HCT116 (cell line): ENCODE measurements at regions not wholly inside any gene's neighbourhood (a gene's known extent, or its start where the extent isn't known, plus 50 kb on each side); places are given as distances from the start of the nearest gene placed in this dataset.

Experiments used
- ATAC-seq: fragments of 200-7000 bp; cut with Tn5 transposase; 2 replicates; pipeline ENCODE4 v1.9.1; 2020; ENCODE audit warnings: mild to moderate bottlenecking, moderate library complexity
- BruUV-seq: library from RNA; stranded (reverse); fragments of 400-500 nt; replicated peaks from 2 replicates; lab custom pipeline; 2021; lab: Mats Ljungman, UMichigan
- CTCF ChIA-PET: fragments of 300-600 bp; sonication (Branson Sonifier 250); formaldehyde crosslinking; loops from one replicate; lab custom pipeline; 2021; ENCODE audit warnings: antibody characterized with exemption; lab: Charles Lee
- POLR2A ChIA-PET: fragments of 300-600, 350-600 bp; sonication (Branson Sonifier 250); formaldehyde crosslinking; loops from one replicate; lab custom pipeline; 2021; ENCODE audit warnings: antibody characterized with exemption; lab: Charles Lee
- RAD21 ChIA-PET, 2 experiments: fragments of 300-600 bp; sonication (Branson Sonifier 250); formaldehyde crosslinking; loops; one replicate each; lab custom pipeline; 2023; ENCODE audit warnings: low total read pairs in 2 of 2; ENCODE audit not compliant: uncharacterized antibody in 2 of 2, unreplicated experiment in 2 of 2, low non-redundant PET in 1 of 2; lab: Charles Lee
- DNase-seq: peaks from one replicate; pipeline ENCODE4 v3.0.0-alpha.2; 2010; ENCODE audit warnings: low read depth, low spot score
- H2AFZ ChIP-seq: fragments of 200-600 bp; shearing (Covaris generic), sonication (generic); 2 replicates; pipeline ENCODE4 v1.6.1; 2017; ENCODE audit warnings: low read depth, mixed run types, mixed read lengths, antibody characterized with exemption, low read length; ENCODE audit not compliant: poor library complexity, severe bottlenecking
- H3K27ac ChIP-seq: 2 replicates; pipeline ENCODE4 v1.5.1; 2012; ENCODE audit warnings: low read depth, low read length
- H3K27me3 ChIP-seq: fragments of 200-600 bp; sonication (generic); 2 replicates; pipeline ENCODE4 v1.6.1; 2016; ENCODE audit warnings: mixed run types, low read length, mixed read lengths; ENCODE audit not compliant: insufficient read depth
- H3K36me3 ChIP-seq, 2 experiments: fragments of 200-500 bp in 1 of 2; fragments of 200-600 bp in 1 of 2; sonication (Bioruptor generic) in 1 of 2; sonication (generic) in 1 of 2; 2 replicates each; pipeline versions ENCODE4 v1.5.1 to v1.6.1; 2014 to 2016; ENCODE audit warnings: low read length in 2 of 2, inconsistent platforms in 1 of 2, mixed read lengths in 1 of 2, mixed run types in 1 of 2; ENCODE audit not compliant: insufficient read depth in 2 of 2, control insufficient read depth in 1 of 2
- H3K4me1 ChIP-seq, 2 experiments: fragments of 200-600 bp in 1 of 2; sonication (generic) in 1 of 2; 2 replicates each; pipeline versions ENCODE4 v1.5.1 to v1.6.1; 2012 to 2017; ENCODE audit warnings: low read length in 2 of 2, inconsistent platforms in 1 of 2, mild to moderate bottlenecking in 1 of 2, mixed read lengths in 1 of 2, mixed run types in 1 of 2, moderate library complexity in 1 of 2; ENCODE audit not compliant: insufficient read depth in 2 of 2, control insufficient read depth in 1 of 2
- H3K4me2 ChIP-seq: fragments of 200-600 bp; sonication (generic); 2 replicates; pipeline ENCODE4 v1.6.1; 2017; ENCODE audit warnings: mixed run types, low read length, mixed read lengths
- H3K4me3 ChIP-seq, 2 experiments: fragments of 200-600 bp in 1 of 2; sonication (generic) in 1 of 2; replicated peaks in 1 of 2; 2 replicates each; pipeline ENCODE4 v1.5.1; 2011 to 2016; ENCODE audit warnings: low read length in 2 of 2, control low read depth in 1 of 2, low read depth in 1 of 2, mild to moderate bottlenecking in 1 of 2, mixed read lengths in 1 of 2, mixed run types in 1 of 2
- H3K79me2 ChIP-seq: fragments of 200-600 bp; sonication (generic); 2 replicates; pipeline ENCODE4 v1.6.1; 2017; ENCODE audit warnings: mild to moderate bottlenecking, mixed run types, low read length, moderate library complexity, mixed read lengths; ENCODE audit not compliant: insufficient read depth
- H3K9ac ChIP-seq: fragments of 200-600 bp; sonication (generic); 2 replicates; pipeline ENCODE4 v1.6.1; 2016; ENCODE audit warnings: low read length, mixed read lengths
- H3K9me2 ChIP-seq: fragments of 200-600 bp; sonication (generic), shearing (Covaris generic); 2 replicates; pipeline ENCODE4 v1.6.1; 2017; ENCODE audit warnings: mixed run types, mild to moderate bottlenecking, moderate library complexity; ENCODE audit not compliant: insufficient read depth
- H3K9me3 ChIP-seq, 2 experiments: fragments of 200-500 bp in 1 of 2; fragments of 200-600 bp in 1 of 2; sonication (Bioruptor generic) in 1 of 2; sonication (generic) in 1 of 2; 2 replicates each; pipeline ENCODE4 v1.6.1; 2014 to 2017; ENCODE audit warnings: low read length in 2 of 2, mixed read lengths in 2 of 2, inconsistent platforms in 1 of 2, low read depth in 1 of 2, mild to moderate bottlenecking in 1 of 2, mixed run types in 1 of 2, moderate library complexity in 1 of 2; ENCODE audit not compliant: control insufficient read depth in 1 of 2, insufficient read depth in 1 of 2
- H4K20me1 ChIP-seq: fragments of 200-600 bp; sonication (generic), shearing (Covaris generic); 2 replicates; pipeline ENCODE4 v1.6.1; 2017; ENCODE audit warnings: mixed run types, mild to moderate bottlenecking, moderate library complexity; ENCODE audit not compliant: insufficient read depth
- CBX3 ChIP-seq: IDR thresholded peaks from 2 replicates; pipeline ENCODE4 v1.6.1; 2012; ENCODE audit warnings: low read depth
- CEBPB ChIP-seq: IDR thresholded peaks from 2 replicates; pipeline ENCODE4 v1.6.1; 2012; ENCODE audit warnings: low read depth
- EGR1 ChIP-seq: IDR thresholded peaks from 2 replicates; pipeline ENCODE4 v1.6.1; 2012; ENCODE audit warnings: low read depth
- POLR2AphosphoS5 ChIP-seq: IDR thresholded peaks from 2 replicates; pipeline ENCODE4 v1.6.1; 2011; ENCODE audit warnings: mild to moderate bottlenecking, low read depth, low read length, moderate library complexity
- REST ChIP-seq: IDR thresholded peaks from 2 replicates; pipeline ENCODE4 v1.6.1; 2012; ENCODE audit warnings: low read depth
- YY1 ChIP-seq: IDR thresholded peaks from 2 replicates; pipeline ENCODE4 v1.6.1; 2011; ENCODE audit warnings: low read length, low read depth, moderate library complexity, mild to moderate bottlenecking; ENCODE audit not compliant: insufficient replicate concordance; ENCODE audit errors: extremely low read depth
- ZNF274 ChIP-seq: fragments of 200-500 bp; sonication (Bioruptor generic); IDR thresholded peaks from 2 replicates; pipeline ENCODE4 v1.6.1; 2014; ENCODE audit warnings: mild to moderate bottlenecking, low read depth, low read length, inconsistent platforms
- intact Hi-C: fragments of 100-400 bp; cut with micrococcal nuclease; formaldehyde crosslinking; loops from 2 replicates; pipeline ENCODE4 v1.10.0; 2022

DNA sequence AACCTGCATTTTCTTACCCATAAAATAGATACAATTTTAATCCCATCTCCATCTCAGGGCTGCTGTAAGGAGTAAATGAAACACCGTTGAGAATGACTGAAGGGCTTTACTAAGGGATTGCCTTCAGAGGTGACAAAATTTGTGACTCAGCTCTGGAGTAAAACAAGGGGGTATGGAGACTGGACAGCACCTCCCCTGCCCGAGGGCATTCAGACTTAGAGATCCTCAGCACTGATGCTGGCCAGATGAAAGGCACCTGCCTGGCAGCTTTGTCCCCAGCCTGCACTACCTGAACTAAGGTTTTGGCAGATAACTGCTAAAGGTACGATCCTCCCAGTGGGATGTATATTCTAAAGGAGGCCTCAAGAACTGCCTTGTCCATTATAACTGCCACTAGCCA is 84.7 kb upstream of the CALM2 start:
- POLR2A ChIA-PET: no interaction called here
- no peaks in the 10 kb centered on the region for H3K9me2 ChIP-seq
- no peaks in the 10 kb centered on the region for H3K4me1 ChIP-seq
- no peaks in the 10 kb centered on the region for H3K36me3 ChIP-seq
- ATAC-seq (no peak), DNase-seq (no peak)
- no peaks in the 10 kb centered on the region for H3K9me3 ChIP-seq
- RAD21 ChIA-PET: no interaction called here
- H3K79me2 ChIP-seq: no peaks in the 10 kb centered on the region
- H3K4me2 ChIP-seq: no peak overlapping the region
- no peak overlapping the region for H3K27ac ChIP-seq
- H4K20me1 ChIP-seq: no peaks in the 10 kb centered on the region
- H2AFZ ChIP-seq: no peak overlapping the region
- no peak overlapping the region for H3K4me3 ChIP-seq
- CTCF ChIA-PET: interaction anchor here (0.7 kb wide), 1 partner anchor 76 kb away, joined by 3 read pairs; no protein-coding TSS in a partner anchor
- no TSS peak for BruUV-seq
- TF ChIP-seq ZNF274 (no peak), CBX3 (no peak), REST (no peak), EGR1 (no peak), POLR2AphosphoS5 (no peak), CEBPB (no peak), YY1 (no peak)
- H3K9ac ChIP-seq: no peak overlapping the region
- intact Hi-C loops: no loop called here
- H3K27me3 ChIP-seq: no peaks in the 10 kb centered on the region
